ENCODE measurements at regions not wholly inside any gene's neighbourhood (a gene's known extent, or its start where the extent isn't known, plus 50 kb on each side); places are given as distances from the start of the nearest gene placed in this dataset.

DNA sequence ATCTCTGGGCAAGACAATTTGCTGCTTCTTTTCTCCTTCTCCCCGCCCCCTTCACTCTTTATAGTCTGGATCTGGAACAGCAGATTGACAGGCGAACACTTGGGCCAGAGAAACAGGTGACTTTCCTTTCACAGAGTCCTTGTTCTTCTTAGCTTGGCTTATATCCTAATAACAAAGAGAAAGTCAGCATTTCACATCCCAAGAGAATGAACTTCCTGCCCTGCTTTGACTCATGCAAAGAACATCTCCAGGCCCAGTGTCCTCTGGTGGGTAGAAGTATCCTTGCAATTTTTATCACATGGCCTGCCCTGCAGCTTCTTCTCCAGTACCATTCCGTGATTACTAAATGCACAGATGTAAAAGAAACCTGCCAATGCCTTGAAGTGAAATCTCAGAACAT lies 764.4 kb downstream of the ADGRL2 start:
- TF ChIP-seq POLR2A (IDR thresholded peaks at IDR 0.05) (no peak), POLR2AphosphoS5 (IDR thresholded peaks at IDR 0.05) (no peak), EP300 (IDR thresholded peaks at IDR 0.05; ENCODE audit: low read depth) (no peak)
- TF ChIP-seq, protein P1, sequence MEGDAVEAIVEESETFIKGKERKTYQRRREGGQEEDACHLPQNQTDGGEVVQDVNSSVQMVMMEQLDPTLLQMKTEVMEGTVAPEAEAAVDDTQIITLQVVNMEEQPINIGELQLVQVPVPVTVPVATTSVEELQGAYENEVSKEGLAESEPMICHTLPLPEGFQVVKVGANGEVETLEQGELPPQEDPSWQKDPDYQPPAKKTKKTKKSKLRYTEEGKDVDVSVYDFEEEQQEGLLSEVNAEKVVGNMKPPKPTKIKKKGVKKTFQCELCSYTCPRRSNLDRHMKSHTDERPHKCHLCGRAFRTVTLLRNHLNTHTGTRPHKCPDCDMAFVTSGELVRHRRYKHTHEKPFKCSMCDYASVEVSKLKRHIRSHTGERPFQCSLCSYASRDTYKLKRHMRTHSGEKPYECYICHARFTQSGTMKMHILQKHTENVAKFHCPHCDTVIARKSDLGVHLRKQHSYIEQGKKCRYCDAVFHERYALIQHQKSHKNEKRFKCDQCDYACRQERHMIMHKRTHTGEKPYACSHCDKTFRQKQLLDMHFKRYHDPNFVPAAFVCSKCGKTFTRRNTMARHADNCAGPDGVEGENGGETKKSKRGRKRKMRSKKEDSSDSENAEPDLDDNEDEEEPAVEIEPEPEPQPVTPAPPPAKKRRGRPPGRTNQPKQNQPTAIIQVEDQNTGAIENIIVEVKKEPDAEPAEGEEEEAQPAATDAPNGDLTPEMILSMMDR (IDR thresholded peaks at IDR 0.05), result no peak
- Histone ChIP-seq H3K27ac (no peak overlapping the region), H3K36me3 (no peaks in the 10 kb centered on the region), H3K9me3 (no peaks in the 10 kb centered on the region), H3K27me3 (no peaks in the 10 kb centered on the region), H3K4me1 (peaks cover 0 to 12% (median 0%) of the 10 kb centered on the region in 4 donors), H3K4me3 (no peak overlapping the region)
- WGBS, 2 donors (ENCODE audit: low coverage in 1 of 2), result 40 to 71% methylated on average over 2 to 3 of the region's 3 CpGs
- DNase-seq, result no peak
- in situ Hi-C loops (cut with MboI; ENCODE audit: low pct_ligation_motif_present in 1 of 4, low pct_unique_long_range_greater_than_20kb in 1 of 4, low sequenced_read_pairs in 3 of 4) (no loop called here), intact Hi-C loops (cut with DNase I; ENCODE audit: low total_unique reads) (no loop called here)

- intact Hi-C loops (cut with DNase I; ENCODE audit: low total_unique reads) (no loop called here), in situ Hi-C loops (cut with MboI; ENCODE audit: low pct_ligation_motif_present in 1 of 4, low pct_unique_long_range_greater_than_20kb in 1 of 4, low sequenced_read_pairs in 3 of 4) (no loop called here)
- no peak overlapping the region for H3K4me3 ChIP-seq
- DNase-seq, result no peak
- no peaks in the 10 kb centered on the region for H3K27me3 ChIP-seq
- no peaks in the 10 kb centered on the region for H3K36me3 ChIP-seq
- peaks cover 0 to 12% (median 0%) of the 10 kb centered on the region in 4 donors for H3K4me1 ChIP-seq
- 70 to 71% methylated on average over 2 of the region's 2 CpGs for WGBS, 2 donors (ENCODE audit: low coverage in 1 of 2)
- H3K27ac ChIP-seq, result no peak overlapping the region
- TF ChIP-seq EP300 (IDR thresholded peaks at IDR 0.05; ENCODE audit: low read depth), result no peak
- no peaks in the 10 kb centered on the region for H3K9me3 ChIP-seq
Observed at GRCh38 chr1:82564333-82564732, 763.6 kb downstream of the ADGRL2 start.

GRCh38 chr1:82562448-82562847 lies 761.7 kb downstream of the ADGRL2 start:
- DNase-seq, result no peak
- Histone ChIP-seq H3K4me1 (peaks cover 0 to 12% (median 0%) of the 10 kb centered on the region in 4 donors), H3K36me3 (no peaks in the 10 kb centered on the region), H3K4me3 (no peak overlapping the region), H3K27me3 (no peaks in the 10 kb centered on the region), H3K9me3 (no peaks in the 10 kb centered on the region), H3K27ac (no peak overlapping the region)
- TF ChIP-seq, protein P1 (IDR thresholded peaks at IDR 0.05), result no peak
- TF ChIP-seq POLR2A (IDR thresholded peaks at IDR 0.05) (no peak), EP300 (IDR thresholded peaks at IDR 0.05; ENCODE audit: low read depth) (no peak), POLR2AphosphoS5 (IDR thresholded peaks at IDR 0.05) (no peak)
- intact Hi-C loops (cut with DNase I; ENCODE audit: low total_unique reads) (no loop called here), in situ Hi-C loops (cut with MboI; ENCODE audit: low pct_ligation_motif_present in 1 of 4, low pct_unique_long_range_greater_than_20kb in 1 of 4, low sequenced_read_pairs in 3 of 4) (no loop called here)
- 56 to 80% methylated on average over 2 of the region's 2 CpGs for WGBS, 2 donors (ENCODE audit: low coverage in 1 of 2)

GRCh38 chr1:82560566-82560965 lies 759.8 kb downstream of the ADGRL2 start:
- no peak for DNase-seq
- intact Hi-C loops (cut with DNase I; ENCODE audit: low total_unique reads), result no loop called here
- H3K4me3 ChIP-seq, result no peak overlapping the region
- H3K36me3 ChIP-seq, result no peaks in the 10 kb centered on the region
- H3K27me3 ChIP-seq, result no peaks in the 10 kb centered on the region
- no peak overlapping the region for H3K27ac ChIP-seq
- peaks cover 0 to 11% (median 0%) of the 10 kb centered on the region in 4 donors for H3K4me1 ChIP-seq
- H3K9me3 ChIP-seq, result no peaks in the 10 kb centered on the region
- no peak for TF ChIP-seq EP300 (IDR thresholded peaks at IDR 0.05; ENCODE audit: low read depth)
- TF ChIP-seq, protein P1 (IDR thresholded peaks at IDR 0.05), result no peak
- TF ChIP-seq POLR2A (IDR thresholded peaks at IDR 0.05), result no peak
- TF ChIP-seq POLR2AphosphoS5 (IDR thresholded peaks at IDR 0.05), result no peak
- in situ Hi-C loops (cut with MboI; ENCODE audit: low pct_ligation_motif_present in 1 of 4, low pct_unique_long_range_greater_than_20kb in 1 of 4, low sequenced_read_pairs in 3 of 4), result no loop called here

DNA sequence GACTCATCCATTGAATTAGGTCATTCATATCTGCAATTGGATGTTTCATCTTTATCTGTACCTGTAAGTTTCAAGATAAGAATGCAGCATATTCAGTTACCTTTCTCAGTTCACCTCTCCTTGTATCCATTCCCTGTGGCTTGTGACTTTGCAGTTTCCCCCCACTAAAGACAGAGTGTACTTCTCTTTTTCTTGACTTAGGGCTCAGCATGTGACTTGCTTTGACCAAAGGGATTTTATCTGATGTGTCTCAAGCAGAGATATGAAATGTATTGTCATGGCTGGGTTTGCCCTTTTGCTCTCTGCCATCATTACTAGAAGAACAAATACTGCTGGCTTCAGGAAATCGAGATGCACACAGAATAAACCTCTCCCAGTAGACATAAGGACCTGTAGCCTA lies 754.8 kb downstream of the ADGRL2 start:
- Histone ChIP-seq H3K27me3 (no peaks in the 10 kb centered on the region), H3K4me3 (no peak overlapping the region), H3K27ac (no peak overlapping the region), H3K4me1 (no peaks in the 10 kb centered on the region), H3K9me3 (no peaks in the 10 kb centered on the region), H3K36me3 (no peaks in the 10 kb centered on the region)
- no peak for DNase-seq
- TF ChIP-seq, protein P1 (IDR thresholded peaks at IDR 0.05), result no peak
- TF ChIP-seq POLR2AphosphoS5 (IDR thresholded peaks at IDR 0.05) (no peak), EP300 (IDR thresholded peaks at IDR 0.05; ENCODE audit: low read depth) (no peak)
- 0% methylated on average over 1 of the region's 1 CpG; no CpG with 5 or more reads in 1 of the 2 donors for WGBS, 2 donors (ENCODE audit: low coverage in 1 of 2)
- intact Hi-C loops (cut with DNase I; ENCODE audit: low total_unique reads) (no loop called here), in situ Hi-C loops (cut with MboI; ENCODE audit: low pct_ligation_motif_present in 1 of 4, low pct_unique_long_range_greater_than_20kb in 1 of 4, low sequenced_read_pairs in 3 of 4) (no loop called here)
